Skeletal muscle satellite cell (primary cell): ENCODE measurements at regions not wholly inside any gene's neighbourhood (a gene's known extent, or its start where the extent isn't known, plus 50 kb on each side); places are given as distances from the start of the nearest gene placed in this dataset.
"Not testable (repeated sequence)": the region's sequence is repeated elsewhere in the genome, so short reads cannot be mapped to it uniquely, and the experiment has no call there.

ENCODE experiments used
- H3K27me3 ChIP-seq: 2 replicates; pipeline ENCODE4 v1.7.0; 2013; ENCODE audit warnings: low read length; ENCODE audit not compliant: control insufficient read depth, insufficient read depth
- H3K36me3 ChIP-seq: 2 replicates; pipeline ENCODE4 v1.7.0; 2013; ENCODE audit warnings: mild to moderate bottlenecking, control low read depth, low read length; ENCODE audit not compliant: insufficient read depth
- H3K4me1 ChIP-seq: 2 replicates; pipeline ENCODE4 v1.7.0; 2013; ENCODE audit warnings: low read length; ENCODE audit not compliant: control insufficient read depth, insufficient read depth
- H3K4me2 ChIP-seq: 2 replicates; pipeline ENCODE4 v1.7.0; 2013; ENCODE audit warnings: mild to moderate bottlenecking, low read length
- H3K4me3 ChIP-seq: 2 replicates; pipeline ENCODE4 v1.7.0; 2013; ENCODE audit warnings: low read length
- H3K9ac ChIP-seq: 2 replicates; pipeline ENCODE4 v1.7.0; 2013; ENCODE audit warnings: mild to moderate bottlenecking, low read depth, low read length, moderate library complexity
- H3K9me3 ChIP-seq: replicated peaks from 2 replicates; pipeline ENCODE4 v1.7.0; 2013; ENCODE audit warnings: mild to moderate bottlenecking, control low read depth, low read length

DNA sequence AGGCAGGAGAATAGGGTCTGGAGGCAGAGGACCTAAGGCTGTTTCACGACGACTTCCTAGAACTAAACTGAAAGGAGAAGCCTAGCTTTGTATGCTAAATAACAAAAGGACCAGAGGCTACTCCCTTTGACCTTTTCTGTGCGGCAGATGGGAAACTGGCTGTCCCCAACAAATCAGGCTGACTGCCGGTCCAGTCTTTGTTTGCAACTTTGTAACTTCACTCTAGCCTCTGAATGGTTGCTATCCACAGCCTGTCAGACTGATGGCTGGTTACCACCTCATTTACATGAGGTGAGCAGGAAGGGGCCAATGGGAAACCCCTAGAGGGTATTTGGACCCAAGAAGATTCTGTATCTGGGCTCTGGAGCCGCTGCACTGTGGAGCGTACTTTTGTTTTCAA is 132.6 kb upstream of the SHH start:
- Histone ChIP-seq H3K4me3 (no peak overlapping the region), H3K9me3 (no peaks in the 10 kb centered on the region), H3K4me2 (no peak overlapping the region), H3K36me3 (no peaks in the 10 kb centered on the region), H3K9ac (no peak overlapping the region), H3K4me1 (no peaks in the 10 kb centered on the region), H3K27me3 (peaks cover 27% of the 10 kb centered on the region)

GRCh38 chr7:155943251-155943899 is 131.1 kb upstream of the SHH start:
- Histone ChIP-seq H3K9ac (no peak overlapping the region), H3K4me3 (no peak overlapping the region), H3K4me2 (no peak overlapping the region), H3K36me3 (no peaks in the 10 kb centered on the region), H3K27me3 (peaks cover 29% of the 10 kb centered on the region), H3K9me3 (no peaks in the 10 kb centered on the region), H3K4me1 (no peaks in the 10 kb centered on the region)

- Histone ChIP-seq H3K36me3 (no peaks in the 10 kb centered on the region), H3K27me3 (peaks cover 29% of the 10 kb centered on the region), H3K4me1 (no peaks in the 10 kb centered on the region), H3K4me2 (no peak overlapping the region), H3K9me3 (no peaks in the 10 kb centered on the region), H3K4me3 (no peak overlapping the region), H3K9ac (no peak overlapping the region)
These were observed 130.1 kb upstream of the SHH start for GRCh38 chr7:155942226-155942950.

GRCh38 chr7:155941688-155942087 is 129.4 kb upstream of the SHH start:
- no peaks in the 10 kb centered on the region for H3K36me3 ChIP-seq
- no peak overlapping the region for H3K9ac ChIP-seq
- peaks cover 29% of the 10 kb centered on the region for H3K27me3 ChIP-seq
- H3K4me3 ChIP-seq: no peak overlapping the region
- H3K4me2 ChIP-seq: no peak overlapping the region
- no peaks in the 10 kb centered on the region for H3K9me3 ChIP-seq
- no peaks in the 10 kb centered on the region for H3K4me1 ChIP-seq

GRCh38 chr7:155939350-155939749 is 127.1 kb upstream of the SHH start:
- no peaks in the 10 kb centered on the region for H3K9me3 ChIP-seq
- H3K27me3 ChIP-seq: peaks cover 29% of the 10 kb centered on the region
- H3K4me1 ChIP-seq: no peaks in the 10 kb centered on the region
- no peaks in the 10 kb centered on the region for H3K36me3 ChIP-seq
- no peak overlapping the region for H3K9ac ChIP-seq
- no peak overlapping the region for H3K4me2 ChIP-seq
- H3K4me3 ChIP-seq: no peak overlapping the region

GRCh38 chr7:155938129-155938528 is 125.9 kb upstream of the SHH start:
- H3K36me3 ChIP-seq: no peaks in the 10 kb centered on the region
- no peaks in the 10 kb centered on the region for H3K9me3 ChIP-seq
- no peak overlapping the region for H3K4me3 ChIP-seq
- peaks cover 29% of the 10 kb centered on the region for H3K27me3 ChIP-seq
- no peak overlapping the region for H3K4me2 ChIP-seq
- H3K9ac ChIP-seq: no peak overlapping the region
- H3K4me1 ChIP-seq: no peaks in the 10 kb centered on the region

DNA sequence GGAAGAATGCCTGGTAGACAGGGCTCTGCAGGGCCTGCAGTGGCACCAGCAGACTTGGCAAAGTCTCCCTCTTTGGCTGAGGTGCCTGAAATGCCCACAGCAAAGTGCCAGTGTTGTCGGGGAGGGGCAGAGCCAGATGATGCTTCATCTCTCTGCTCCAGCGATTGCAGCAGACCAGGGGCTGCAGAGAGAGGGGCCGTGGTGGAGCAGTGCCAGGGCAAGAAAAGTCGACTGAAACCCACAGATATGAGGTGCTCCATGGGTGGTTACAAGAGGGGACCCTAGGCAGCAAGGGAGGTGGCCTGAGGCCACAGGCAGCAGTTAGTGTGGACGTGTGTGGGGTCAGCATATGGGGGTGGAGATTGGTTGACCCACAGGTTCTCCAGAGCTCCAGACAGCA is 123.5 kb upstream of the SHH start:
- Histone ChIP-seq H3K9ac (no peak overlapping the region), H3K36me3 (no peaks in the 10 kb centered on the region), H3K9me3 (no peaks in the 10 kb centered on the region), H3K27me3 (peaks cover 9% of the 10 kb centered on the region), H3K4me3 (no peak overlapping the region), H3K4me2 (no peak overlapping the region), H3K4me1 (no peaks in the 10 kb centered on the region)

GRCh38 chr7:155935005-155935557 is 122.8 kb upstream of the SHH start:
- Histone ChIP-seq H3K9ac (no peak overlapping the region), H3K9me3 (no peaks in the 10 kb centered on the region), H3K27me3 (peaks cover 7% of the 10 kb centered on the region), H3K4me3 (no peak overlapping the region), H3K4me1 (no peaks in the 10 kb centered on the region), H3K4me2 (no peak overlapping the region), H3K36me3 (no peaks in the 10 kb centered on the region)

- H3K36me3 ChIP-seq, H3K27me3 ChIP-seq, H3K9me3 ChIP-seq, H3K4me3 ChIP-seq, H3K4me1 ChIP-seq, H3K4me2 ChIP-seq, H3K9ac ChIP-seq: not testable (repeated sequence)
These were observed 120.1 kb upstream of the SHH start for GRCh38 chr7:155932324-155932723.

GRCh38 chr7:155931396-155932085 is 119.3 kb upstream of the SHH start:
- Histone ChIP-seq H3K9me3 (no peaks in the 10 kb centered on the region), H3K27me3 (peaks cover 7% of the 10 kb centered on the region), H3K9ac (no peak overlapping the region), H3K4me3 (no peak overlapping the region), H3K4me1 (no peaks in the 10 kb centered on the region), H3K4me2 (no peak overlapping the region), H3K36me3 (no peaks in the 10 kb centered on the region)

DNA sequence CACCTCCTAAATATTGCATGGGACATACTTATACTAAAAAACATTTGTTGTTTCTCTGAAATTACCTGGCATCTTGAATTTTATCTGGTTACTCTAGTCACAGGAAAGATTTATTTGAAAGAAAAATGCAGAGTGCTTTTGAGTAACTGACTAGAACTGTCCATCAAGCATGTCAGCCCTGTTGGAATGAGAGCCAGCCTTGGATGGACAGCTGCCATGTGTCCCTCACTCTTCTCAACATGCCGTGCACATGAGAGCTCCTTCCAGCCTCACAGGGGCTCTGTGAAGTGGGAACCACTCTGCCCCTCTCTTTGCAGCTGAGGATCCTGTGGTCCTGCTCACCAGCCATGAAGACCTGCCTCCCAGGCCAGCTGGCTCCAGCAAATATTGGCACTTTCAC is 118.3 kb upstream of the SHH start:
- Histone ChIP-seq H3K4me2 (no peak overlapping the region), H3K9me3 (no peaks in the 10 kb centered on the region), H3K4me3 (no peak overlapping the region)

More for the DNA sequence above, 118.3 kb upstream of the SHH start:
- no peak overlapping the region for H3K9ac ChIP-seq
- H3K4me1 ChIP-seq: no peaks in the 10 kb centered on the region
- no peaks in the 10 kb centered on the region for H3K36me3 ChIP-seq
- H3K27me3 ChIP-seq: peaks cover 7% of the 10 kb centered on the region
